ELF-1 (cell line): ENCODE measurements at regions not wholly inside any gene's neighbourhood (a gene's known extent, or its start where the extent isn't known, plus 50 kb on each side); places are given as distances from the start of the nearest gene placed in this dataset.
"Not testable (repeated sequence)": the region's sequence is repeated elsewhere in the genome, so short reads cannot be mapped to it uniquely, and the experiment has no call there.

Experiments used
- DNase-seq: peaks from one replicate; pipeline ENCODE4 v3.0.0-alpha.2; 2016; ENCODE audit warnings: low read depth, low spot score

- no peak for DNase-seq
Measured at GRCh38 chr12:46944088-46944487, 118.3 kb upstream of the SLC38A4 start.

DNA sequence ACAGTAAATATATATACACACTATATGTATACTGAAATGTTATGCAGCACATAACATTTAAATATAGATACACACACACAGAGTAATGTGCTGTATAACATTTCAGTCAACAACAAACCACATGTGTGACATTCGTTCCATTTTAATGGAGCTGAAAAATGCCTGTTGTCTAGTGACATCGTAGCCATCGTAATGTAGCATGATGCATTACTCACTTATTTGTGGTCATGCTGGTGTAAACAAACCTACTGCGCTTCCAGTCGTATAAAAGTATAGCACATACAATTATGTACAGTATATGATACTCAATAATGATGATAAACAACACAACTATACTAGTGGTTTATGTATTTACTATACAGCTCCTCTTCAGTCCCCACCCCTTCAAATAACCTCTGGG, 119.0 kb upstream of the SLC38A4 start:
- no peak for DNase-seq

GRCh38 chr12:46945591-46945990, 119.8 kb upstream of the SLC38A4 start:
- no peak for DNase-seq

- DNase-seq: no peak
Measured at GRCh38 chr12:46946137-46946536, 120.3 kb upstream of the SLC38A4 start.

DNA sequence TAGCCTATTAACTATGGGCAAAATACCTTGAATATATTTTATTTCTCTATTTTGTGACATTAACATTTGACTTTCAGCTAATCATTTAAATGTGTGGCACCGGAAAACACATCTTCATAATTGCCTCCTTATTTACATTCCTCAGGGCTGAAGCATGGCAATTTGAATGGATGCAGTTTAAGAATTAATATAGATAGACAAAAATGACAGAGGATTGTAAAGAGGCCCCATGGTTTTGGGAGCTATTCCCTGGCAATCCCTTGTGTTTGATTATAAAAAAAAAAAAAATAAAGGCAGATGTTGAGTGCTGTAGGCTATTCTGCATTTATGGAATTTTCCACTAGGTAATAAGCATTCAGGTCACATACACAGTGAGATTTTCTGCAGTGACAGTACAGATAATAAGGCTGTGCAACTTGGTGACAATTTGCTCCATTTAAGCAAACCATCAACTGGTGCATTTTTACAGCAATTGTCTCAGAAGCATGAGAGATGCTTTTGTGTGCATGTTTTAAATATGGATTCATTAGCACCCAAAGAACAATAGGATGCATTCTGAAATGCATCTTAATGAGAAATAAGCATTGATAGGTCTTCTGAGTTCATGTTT, 123.2 kb upstream of the SLC38A4 start:
- DNase-seq: no peak

GRCh38 chr12:46950094-46950493, 124.3 kb upstream of the SLC38A4 start:
- DNase-seq: no peak

- DNase-seq: no peak
Measured at GRCh38 chr12:46952880-46953483, 126.4 kb upstream of the PCED1B start.

GRCh38 chr12:46956451-46957035, 122.9 kb upstream of the PCED1B start:
- DNase-seq: no peak

- no peak for DNase-seq
Measured at GRCh38 chr12:46958053-46958452, 121.4 kb upstream of the PCED1B start.

GRCh38 chr12:46958599-46959290, 120.7 kb upstream of the PCED1B start:
- DNase-seq: no peak

DNA sequence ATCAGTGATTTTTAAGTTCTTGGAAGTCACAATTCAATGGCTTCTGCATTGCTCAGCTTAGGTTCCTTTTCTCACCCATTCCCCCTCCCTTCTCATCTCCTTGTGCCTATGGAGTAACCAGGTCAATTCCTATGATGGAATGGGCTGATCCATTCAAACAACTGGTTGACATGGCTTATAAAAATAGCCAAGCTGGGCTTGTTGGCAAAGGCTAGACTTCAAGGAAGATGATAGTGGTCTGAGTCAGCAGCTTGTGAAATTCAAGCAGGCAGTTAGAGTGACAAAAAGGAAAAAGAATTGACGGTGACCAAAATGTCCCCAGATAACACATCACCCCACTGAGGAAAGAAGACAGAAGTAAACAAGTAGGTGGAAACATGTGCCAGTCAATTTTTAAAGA, 119.9 kb upstream of the PCED1B start:
- no peak for DNase-seq

DNA sequence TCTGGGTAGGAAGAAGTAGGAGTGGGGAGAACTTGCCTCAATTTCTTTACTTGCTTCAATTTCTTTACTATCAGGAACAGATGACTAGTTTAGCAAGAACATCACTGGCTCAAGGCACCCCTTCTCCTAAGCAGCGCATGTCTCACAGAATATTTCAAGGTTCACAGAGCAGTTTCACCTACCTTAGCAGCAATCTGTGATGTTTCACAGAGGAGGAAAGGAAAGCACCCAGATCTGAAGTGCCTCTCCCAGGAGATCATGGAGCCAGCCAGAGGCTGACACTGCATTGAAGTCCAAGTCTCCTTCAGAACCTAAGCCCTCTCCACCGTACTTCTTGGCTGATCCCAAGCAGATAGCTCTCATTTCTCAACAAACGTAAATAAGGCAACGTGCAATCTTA, 118.7 kb upstream of the PCED1B start:
- no peak for DNase-seq

GRCh38 chr12:46963191-46963590, 116.2 kb upstream of the PCED1B start:
- no peak for DNase-seq

GRCh38 chr12:46963977-46964971, 115.1 kb upstream of the PCED1B start:
- DNase-seq: peak; percentile 86

- DNase-seq: no peak
Measured at GRCh38 chr12:46965137-46965536, 114.3 kb upstream of the PCED1B start.

GRCh38 chr12:46965880-46966279, 113.5 kb upstream of the PCED1B start:
- no peak for DNase-seq

DNA sequence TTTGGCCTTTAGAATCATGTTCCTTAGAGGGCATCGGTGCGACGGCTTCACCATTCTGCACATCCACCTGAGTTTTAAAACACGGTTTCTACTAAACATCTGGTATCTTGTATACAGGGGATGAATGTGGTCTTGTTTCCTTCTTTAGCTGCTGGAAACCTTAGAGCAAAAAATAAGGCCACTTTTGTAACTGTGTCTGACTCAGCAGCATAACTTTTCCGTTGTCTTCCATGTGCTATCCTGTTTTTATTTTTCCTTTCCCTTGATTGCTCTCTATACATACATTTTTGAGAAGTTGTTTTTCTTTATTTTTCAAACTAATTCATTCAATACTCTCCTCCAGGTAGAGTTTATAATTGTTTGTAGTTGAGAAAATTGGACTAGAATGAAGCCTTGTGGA, 108.8 kb upstream of the PCED1B start:
- DNase-seq: no peak

DNA sequence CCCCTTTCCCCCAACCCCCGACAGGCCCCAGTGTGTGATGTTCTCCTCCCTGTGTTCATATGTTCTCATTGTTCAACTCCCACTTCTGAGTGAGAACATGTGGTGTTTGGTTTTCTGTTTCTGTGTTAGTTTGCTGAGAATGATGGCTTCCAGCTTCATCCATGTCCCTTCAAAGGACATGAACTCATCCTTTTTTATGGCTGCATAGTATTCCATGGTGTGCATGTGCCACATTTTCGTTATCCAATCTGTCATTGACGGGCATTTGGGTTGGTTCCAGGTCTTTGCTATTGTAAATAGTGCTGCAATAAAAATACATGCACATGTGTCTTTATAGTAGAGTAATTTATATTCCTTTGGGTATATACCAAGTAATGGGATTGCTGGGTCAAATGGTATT, 105.5 kb upstream of the PCED1B start:
- DNase-seq: not testable (repeated sequence)

DNA sequence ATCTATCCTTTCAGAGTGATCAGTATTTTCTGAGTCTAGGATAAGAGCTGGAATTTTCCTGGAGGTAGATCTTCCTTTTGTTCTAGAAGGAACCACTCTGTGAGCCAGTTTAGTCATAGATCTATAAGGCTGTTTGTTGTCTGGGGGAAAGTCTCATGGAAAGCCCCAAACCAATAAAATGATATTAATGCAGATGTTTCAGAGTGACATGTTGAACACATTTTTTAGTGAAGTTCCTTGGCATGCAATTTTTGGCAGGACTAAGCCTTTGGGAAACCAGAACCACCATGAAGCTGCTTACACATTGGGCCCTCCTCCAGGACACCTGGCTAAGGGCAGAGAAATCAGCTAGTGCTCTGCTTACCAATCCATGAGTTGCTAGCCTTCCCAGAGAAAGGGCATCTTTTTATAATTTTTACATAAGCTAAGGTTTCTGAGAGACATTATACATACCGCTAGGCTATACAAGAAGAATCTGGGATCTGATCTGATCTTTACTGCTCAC, 101.5 kb upstream of the PCED1B start:
- DNase-seq: no peak

DNA sequence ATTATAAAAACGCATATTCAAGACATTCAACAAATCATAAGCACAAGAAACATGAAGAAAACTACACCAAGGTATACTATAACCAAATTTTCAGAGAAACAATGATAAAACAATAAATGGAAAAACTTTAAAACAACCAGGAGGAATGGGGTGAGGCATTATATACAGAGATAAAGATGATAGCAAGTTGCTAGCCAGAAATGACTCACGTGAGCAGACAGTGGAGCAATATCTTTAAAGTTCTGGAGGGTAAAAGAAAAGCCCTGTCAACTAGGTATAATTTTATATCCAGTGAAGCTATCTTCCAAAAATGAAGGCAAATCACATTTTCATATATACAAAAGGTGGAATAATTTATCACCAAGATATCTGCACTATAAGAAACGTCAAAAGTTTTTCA, 97.8 kb upstream of the PCED1B start:
- no peak for DNase-seq

DNA sequence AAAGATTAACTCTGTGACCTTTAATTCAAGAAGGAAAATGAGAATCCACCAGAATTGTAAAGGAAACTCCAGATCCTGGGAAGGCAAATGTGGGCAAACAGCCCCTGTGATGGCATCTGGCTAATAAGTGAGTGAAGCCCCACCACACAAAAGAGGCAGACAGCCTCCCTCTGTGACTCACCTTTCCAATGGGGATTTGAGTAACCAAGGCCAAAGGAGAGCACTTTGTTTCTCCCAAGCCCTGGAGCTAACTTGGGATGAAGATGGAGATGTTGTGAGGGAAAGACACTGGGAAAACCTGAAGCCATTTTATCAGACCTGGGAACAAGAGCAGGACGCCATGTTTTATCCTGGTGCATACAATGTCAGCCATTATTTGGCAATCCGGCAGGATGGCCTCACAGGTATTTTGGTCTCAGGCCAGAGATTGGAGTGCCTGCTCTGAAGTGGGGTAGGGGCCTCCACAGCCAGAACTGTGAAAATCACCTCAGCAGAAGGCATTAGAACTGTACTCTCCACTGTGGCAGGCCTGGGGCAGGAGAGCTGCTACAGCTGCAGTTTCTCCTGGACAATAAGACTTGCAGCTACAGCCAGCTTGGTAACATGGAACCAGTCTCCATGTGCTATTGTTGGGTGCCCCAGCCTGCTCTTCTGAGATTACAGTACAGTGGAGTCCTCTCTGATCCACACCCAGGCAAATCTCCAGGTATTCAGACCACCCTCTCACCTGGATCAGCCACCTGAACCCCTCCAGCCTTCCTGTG, 96.6 kb upstream of the PCED1B start:
- DNase-seq: no peak
